ENCODE measurements at regions not wholly inside any gene's neighbourhood (a gene's known extent, or its start where the extent isn't known, plus 50 kb on each side); places are given as distances from the start of the nearest gene placed in this dataset.

- no peak for TF ChIP-seq CUX1 (IDR thresholded peaks at IDR 0.05; ENCODE audit: insufficient replicate concordance, low read depth, low read length)
- TF ChIP-seq PAX5 (IDR thresholded peaks at IDR 0.05; ENCODE audit: borderline replicate concordance, low read depth, low read length), result no peak
- TF ChIP-seq EP300 (IDR thresholded peaks at IDR 0.05; ENCODE audit: borderline replicate concordance in 1 of 2, control insufficient read depth in 1 of 2, low read depth in 2 of 2, low read length in 2 of 2), result no peak
- no peak for TF ChIP-seq JUNB (IDR thresholded peaks at IDR 0.05)
- no peak for TF ChIP-seq BHLHE40 (IDR thresholded peaks at IDR 0.05; ENCODE audit: borderline replicate concordance in 1 of 2, low read depth in 2 of 2, low read length in 1 of 2)
- no peak for TF ChIP-seq NRF1 (conservative IDR thresholded peaks at IDR 0.05; ENCODE audit: low read depth, low read length)
- TF ChIP-seq MLLT1 (IDR thresholded peaks at IDR 0.05), result no peak
- TF ChIP-seq SREBF1 (IDR thresholded peaks at IDR 0.05; ENCODE audit: low read length), result no peak
These were observed 507.9 kb upstream of the LCORL start (continued) for GRCh38 chr4:18529482-18529881.

Data from GM12878 (cell line).